ENCODE measurements at regions not wholly inside any gene's neighbourhood (a gene's known extent, or its start where the extent isn't known, plus 50 kb on each side); places are given as distances from the start of the nearest gene placed in this dataset.

- Histone ChIP-seq H4K20me1 (ENCODE audit: insufficient read depth, poor library complexity, severe bottlenecking) (no peaks in the 10 kb centered on the region), H3K27ac (no peak overlapping the region), H2AFZ (no peak overlapping the region), H3K36me3 (replicated peaks; ENCODE audit: insufficient read depth, low read depth) (no peaks in the 10 kb centered on the region), H3K79me2 (no peaks in the 10 kb centered on the region), H3K9me2 (replicated peaks; ENCODE audit: insufficient read depth) (no peaks in the 10 kb centered on the region), H3K27me3 (no peaks in the 10 kb centered on the region), H3K9me3 (ENCODE audit: low read depth) (no peaks in the 10 kb centered on the region), H3K4me2 (no peak overlapping the region), H3K4me1 (ENCODE audit: insufficient read depth) (peaks cover 4% of the 10 kb centered on the region), H3K4me3 (no peak overlapping the region)
- 86% methylated on average over 1 of the region's 1 CpG for WGBS (ENCODE audit: low lambda C conversion rate, missing lambda C conversion rate)
- DNase-seq (ENCODE audit: low spot score) = no peak
- TF ChIP-seq EZH2 (IDR thresholded peaks at IDR 0.05; ENCODE audit: borderline replicate concordance) (no peak), EZH2phosphoT487 (IDR thresholded peaks at IDR 0.05; ENCODE audit: low read depth, severe bottlenecking, unreplicated experiment) (no peak), CTCF (IDR thresholded peaks at IDR 0.05; ENCODE audit: poor library complexity) (no peak)
Observed at GRCh38 chr4:94395562-94395961, 52.9 kb upstream of the HPGDS start.

GRCh38 chr4:94396984-94397383 is 54.3 kb upstream of the HPGDS start:
- Histone ChIP-seq H2AFZ (no peak overlapping the region), H3K4me2 (no peak overlapping the region), H3K4me3 (no peak overlapping the region), H3K36me3 (replicated peaks; ENCODE audit: insufficient read depth, low read depth) (no peaks in the 10 kb centered on the region), H4K20me1 (ENCODE audit: insufficient read depth, poor library complexity, severe bottlenecking) (no peaks in the 10 kb centered on the region), H3K27ac (no peak overlapping the region), H3K4me1 (ENCODE audit: insufficient read depth) (peaks cover 4% of the 10 kb centered on the region), H3K9me3 (ENCODE audit: low read depth) (no peaks in the 10 kb centered on the region), H3K9me2 (replicated peaks; ENCODE audit: insufficient read depth) (no peaks in the 10 kb centered on the region), H3K79me2 (no peaks in the 10 kb centered on the region), H3K27me3 (no peaks in the 10 kb centered on the region)
- TF ChIP-seq EZH2 (IDR thresholded peaks at IDR 0.05; ENCODE audit: borderline replicate concordance) (no peak), EZH2phosphoT487 (IDR thresholded peaks at IDR 0.05; ENCODE audit: low read depth, severe bottlenecking, unreplicated experiment) (no peak), CTCF (IDR thresholded peaks at IDR 0.05; ENCODE audit: poor library complexity) (no peak)
- 95% methylated on average over 2 of the region's 2 CpGs for WGBS (ENCODE audit: low lambda C conversion rate, missing lambda C conversion rate)
- DNase-seq (ENCODE audit: low spot score) = no peak

GRCh38 chr4:94397635-94398034 is 54.1 kb upstream of the PDLIM5 start:
- Histone ChIP-seq H3K9me2 (replicated peaks; ENCODE audit: insufficient read depth) (no peaks in the 10 kb centered on the region), H3K79me2 (no peaks in the 10 kb centered on the region), H3K4me1 (ENCODE audit: insufficient read depth) (peaks cover 4% of the 10 kb centered on the region), H3K4me3 (no peak overlapping the region), H3K9me3 (ENCODE audit: low read depth) (no peaks in the 10 kb centered on the region), H3K4me2 (no peak overlapping the region), H3K27ac (no peak overlapping the region), H2AFZ (no peak overlapping the region), H3K36me3 (replicated peaks; ENCODE audit: insufficient read depth, low read depth) (no peaks in the 10 kb centered on the region), H3K27me3 (no peaks in the 10 kb centered on the region), H4K20me1 (ENCODE audit: insufficient read depth, poor library complexity, severe bottlenecking) (no peaks in the 10 kb centered on the region)
- DNase-seq (ENCODE audit: low spot score) = no peak
- WGBS (ENCODE audit: low lambda C conversion rate, missing lambda C conversion rate) = 92% methylated on average over 2 of the region's 2 CpGs
- TF ChIP-seq CTCF (IDR thresholded peaks at IDR 0.05; ENCODE audit: poor library complexity) (no peak), EZH2 (IDR thresholded peaks at IDR 0.05; ENCODE audit: borderline replicate concordance) (no peak)

GRCh38 chr4:94399277-94399676 is 52.5 kb upstream of the PDLIM5 start:
- Histone ChIP-seq H3K4me2 (no peak overlapping the region), H3K4me1 (ENCODE audit: insufficient read depth) (peaks cover 4% of the 10 kb centered on the region), H4K20me1 (ENCODE audit: insufficient read depth, poor library complexity, severe bottlenecking) (no peaks in the 10 kb centered on the region), H2AFZ (no peak overlapping the region), H3K79me2 (no peaks in the 10 kb centered on the region), H3K27me3 (no peaks in the 10 kb centered on the region), H3K27ac (no peak overlapping the region), H3K36me3 (replicated peaks; ENCODE audit: insufficient read depth, low read depth) (no peaks in the 10 kb centered on the region), H3K9me3 (ENCODE audit: low read depth) (no peaks in the 10 kb centered on the region), H3K9me2 (replicated peaks; ENCODE audit: insufficient read depth) (no peaks in the 10 kb centered on the region), H3K4me3 (no peak overlapping the region)
- TF ChIP-seq EZH2phosphoT487 (IDR thresholded peaks at IDR 0.05; ENCODE audit: low read depth, severe bottlenecking, unreplicated experiment) = no peak
- no peak for TF ChIP-seq EZH2 (IDR thresholded peaks at IDR 0.05; ENCODE audit: borderline replicate concordance)
- no peak for TF ChIP-seq CTCF (IDR thresholded peaks at IDR 0.05; ENCODE audit: poor library complexity)
- 98% methylated on average over 2 of the region's 2 CpGs for WGBS (ENCODE audit: low lambda C conversion rate, missing lambda C conversion rate)
- DNase-seq (ENCODE audit: low spot score) = no peak

Data from hepatocyte (in vitro differentiated cells).